ENCODE measurements at regions not wholly inside any gene's neighbourhood (a gene's known extent, or its start where the extent isn't known, plus 50 kb on each side); places are given as distances from the start of the nearest gene placed in this dataset.

- TF ChIP-seq CTCF (IDR thresholded peaks at IDR 0.05) (no peak), POLR2A (IDR thresholded peaks at IDR 0.05) (no peak), POLR2AphosphoS5 (IDR thresholded peaks at IDR 0.05) (no peak)
These were observed 164.5 kb downstream of the RBM43 start for GRCh38 chr2:151097128-151097527.

All from prostate gland (tissue), 2 donors.